ENCODE measurements at regions not wholly inside any gene's neighbourhood (a gene's known extent, or its start where the extent isn't known, plus 50 kb on each side); places are given as distances from the start of the nearest gene placed in this dataset.

DNA sequence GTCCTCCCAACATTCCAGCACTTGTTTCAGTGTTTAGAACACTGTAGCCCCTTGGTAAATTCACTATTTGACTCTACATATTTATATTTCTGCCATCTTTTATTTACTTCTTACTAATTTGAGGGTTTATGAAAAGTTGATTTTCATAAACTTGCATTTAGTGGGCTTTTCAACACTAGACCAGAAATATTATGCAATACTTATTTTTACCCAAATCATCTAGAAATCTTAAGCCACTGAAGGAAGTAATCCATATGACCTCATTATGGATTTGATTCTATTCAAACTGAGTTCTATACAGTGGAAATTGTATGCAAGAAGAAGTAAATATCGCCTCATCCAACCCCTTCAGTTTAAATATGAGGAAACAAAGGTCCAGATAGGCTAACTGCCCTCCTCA, 92.6 kb upstream of the VRK2 start:
- no peak for DNase-seq (ENCODE audit: low spot score)

DNA sequence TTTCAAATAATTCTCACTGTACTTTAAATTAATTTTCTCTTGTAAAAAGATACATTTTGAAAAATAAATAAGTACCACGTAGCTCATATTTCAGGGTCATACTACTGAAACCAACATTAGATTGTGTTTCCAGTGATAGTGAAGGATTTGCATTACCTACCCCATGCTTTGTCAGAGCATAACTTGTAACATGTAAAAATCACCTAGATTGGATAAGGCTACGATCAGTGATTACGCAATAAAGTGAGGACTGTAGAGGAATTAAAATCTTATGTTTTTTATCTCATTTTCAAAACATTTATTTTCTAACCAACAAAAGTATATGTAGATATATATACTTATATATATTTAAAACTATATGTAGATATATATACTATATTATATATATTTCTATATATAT, 89.4 kb upstream of the VRK2 start:
- DNase-seq (ENCODE audit: low spot score): no peak

DNA sequence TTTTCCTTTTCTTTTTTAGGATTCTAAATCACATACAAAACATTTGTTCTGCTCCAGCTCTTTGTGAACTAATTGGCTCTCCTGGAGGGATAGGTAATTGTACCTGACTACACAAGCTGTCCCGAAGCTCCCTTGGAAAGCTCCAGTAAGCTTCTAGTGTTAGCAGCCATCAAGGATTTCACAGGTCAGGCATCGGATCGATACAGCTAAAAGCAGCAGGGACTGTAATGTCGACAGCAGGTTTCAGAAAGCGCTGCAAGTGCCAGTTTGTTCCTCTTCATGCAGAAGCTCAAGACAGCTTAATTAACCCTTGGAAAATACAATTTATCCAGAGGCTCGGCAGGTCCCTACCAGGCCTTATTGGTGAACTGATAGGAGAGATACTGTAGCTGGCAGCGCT, 87.2 kb upstream of the VRK2 start:
- DNase-seq (ENCODE audit: low spot score): no peak

DNA sequence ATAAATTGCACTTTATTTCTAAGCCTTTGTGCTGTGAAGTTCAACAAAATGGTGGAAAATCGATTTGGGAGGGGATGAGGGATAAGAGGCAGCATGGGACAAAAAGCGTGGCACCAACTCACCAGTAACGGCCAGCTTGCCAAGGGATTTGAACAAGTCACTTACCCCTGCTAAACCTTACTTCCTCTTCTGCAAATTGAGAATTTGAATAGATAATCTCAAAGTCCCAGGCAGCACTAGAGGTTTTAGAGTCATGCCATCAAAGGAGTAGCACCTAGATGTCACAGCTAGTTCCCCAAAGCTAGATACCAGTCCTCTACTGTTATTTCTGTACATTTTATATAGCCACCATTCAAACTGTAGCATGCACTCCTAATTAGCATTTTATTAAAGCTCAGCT, 83.7 kb upstream of the VRK2 start:
- DNase-seq (ENCODE audit: low spot score): no peak

DNA sequence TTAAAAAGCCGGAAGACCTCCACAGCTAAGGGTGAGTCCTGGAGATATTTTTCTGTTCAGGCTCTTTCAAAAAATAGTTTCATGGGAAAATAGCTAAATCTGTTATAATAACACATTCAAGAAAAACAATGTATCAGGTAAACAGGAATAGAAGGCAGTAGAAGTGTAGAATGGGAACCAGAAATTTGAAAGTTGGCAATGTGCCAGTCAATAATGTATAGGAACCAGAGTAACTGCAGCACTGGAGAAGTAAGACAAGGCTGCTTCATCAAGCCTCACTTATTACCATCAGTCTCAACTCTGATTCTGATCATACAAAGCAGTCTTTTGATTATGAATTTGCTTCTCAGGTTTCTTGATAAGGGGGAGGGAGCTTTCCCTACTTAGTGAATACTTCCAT, 81.4 kb upstream of the VRK2 start:
- DNase-seq (ENCODE audit: low spot score): no peak

DNA sequence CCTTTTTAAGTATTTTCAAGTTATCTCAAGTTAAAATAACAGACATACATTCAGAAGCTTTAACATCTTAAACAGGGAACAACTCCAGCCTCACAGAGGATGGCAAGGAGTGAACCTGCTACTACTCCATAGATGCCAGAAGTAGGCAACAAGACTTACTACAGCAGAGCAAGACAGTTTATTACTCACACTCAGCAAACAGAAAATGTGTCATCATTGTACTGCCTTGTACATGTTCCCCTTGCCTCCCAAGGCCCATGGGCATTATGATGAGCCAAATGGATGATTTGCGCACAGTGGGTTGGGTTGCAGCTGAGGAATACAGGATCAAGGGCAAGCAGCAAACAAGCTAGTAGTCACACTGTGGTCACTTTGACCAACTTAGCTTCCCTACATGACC, 80.6 kb upstream of the VRK2 start:
- no peak for DNase-seq (ENCODE audit: low spot score)

DNA sequence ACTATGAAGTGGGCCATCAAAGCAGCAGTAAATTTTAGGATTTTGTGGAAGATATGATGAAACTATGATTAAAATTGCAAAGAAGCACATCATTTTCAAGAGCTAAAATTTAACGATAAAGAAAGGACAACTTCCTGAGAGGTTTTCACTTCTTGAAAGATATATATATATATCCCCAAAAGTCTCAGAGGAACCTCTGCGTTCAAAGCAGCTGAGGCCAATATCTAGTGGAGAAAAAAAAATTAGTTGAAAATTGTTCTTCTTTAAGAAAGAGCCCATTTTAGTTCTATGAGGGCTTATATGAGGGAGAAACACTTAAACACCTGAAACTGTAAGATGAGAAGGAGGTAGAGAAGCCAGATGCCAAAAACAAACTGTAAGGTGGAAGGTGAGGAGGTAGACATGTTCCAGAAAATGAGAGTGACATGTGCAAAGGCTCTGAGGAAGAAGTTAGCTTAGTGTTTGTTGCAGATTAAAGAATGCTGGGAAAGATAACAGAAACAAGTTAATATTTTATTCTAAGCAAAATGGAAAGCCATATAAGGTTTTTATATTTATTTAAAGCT, 72.9 kb upstream of the VRK2 start:
- DNase-seq (ENCODE audit: low spot score): no peak

DNA sequence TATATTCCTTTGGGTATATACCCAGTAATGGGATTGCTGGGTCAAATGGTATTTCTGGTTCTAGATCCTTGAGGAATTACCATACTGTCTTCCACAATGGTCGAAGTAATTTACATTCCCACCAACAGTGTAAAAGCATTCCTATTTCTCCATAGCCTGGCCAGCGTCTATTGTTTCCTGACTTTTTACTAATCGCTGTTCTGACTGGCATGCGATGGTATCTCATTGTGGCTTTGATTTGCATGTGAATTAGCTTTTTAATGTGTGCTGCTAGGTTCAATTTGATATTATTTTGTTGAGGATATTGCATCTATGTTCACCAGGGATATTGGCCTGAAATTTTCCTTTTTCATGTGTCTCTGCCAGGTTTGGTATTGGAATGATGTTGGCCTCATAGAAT, 67.4 kb upstream of the VRK2 start:
- DNase-seq (ENCODE audit: low spot score): no peak

DNA sequence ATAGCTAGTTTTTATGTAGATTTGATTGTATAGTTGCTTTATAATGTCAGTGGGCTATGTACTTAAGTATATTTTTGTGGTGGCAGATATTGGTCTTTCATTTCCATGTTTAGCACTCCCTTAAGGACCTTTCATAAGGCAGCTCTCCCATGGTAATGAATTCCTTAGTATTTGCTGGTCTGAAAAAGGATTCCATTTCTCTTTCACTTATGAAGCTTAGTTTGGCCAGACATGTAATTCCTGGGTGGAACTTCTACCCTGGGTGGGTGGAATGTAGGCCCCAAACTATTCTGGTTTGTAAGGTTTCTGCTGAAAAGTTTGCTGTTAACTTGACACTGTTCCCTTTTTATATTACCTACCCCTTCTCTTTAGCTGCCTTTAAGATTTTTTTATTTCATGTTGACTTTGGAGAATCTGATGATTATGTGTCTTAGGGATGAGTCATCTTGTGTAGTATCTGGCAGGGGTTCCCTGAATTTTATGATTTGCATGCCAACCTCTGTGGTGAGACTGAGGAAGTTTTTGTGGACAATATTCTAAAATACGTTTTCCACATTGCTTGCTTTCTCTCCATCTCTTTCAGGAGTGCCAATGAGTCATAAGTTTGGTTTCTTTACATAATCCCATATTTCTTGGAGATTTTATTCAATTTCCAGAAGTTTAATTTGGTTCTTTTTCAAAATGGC, 65.4 kb upstream of the VRK2 start:
- DNase-seq (ENCODE audit: low spot score): no peak

DNA sequence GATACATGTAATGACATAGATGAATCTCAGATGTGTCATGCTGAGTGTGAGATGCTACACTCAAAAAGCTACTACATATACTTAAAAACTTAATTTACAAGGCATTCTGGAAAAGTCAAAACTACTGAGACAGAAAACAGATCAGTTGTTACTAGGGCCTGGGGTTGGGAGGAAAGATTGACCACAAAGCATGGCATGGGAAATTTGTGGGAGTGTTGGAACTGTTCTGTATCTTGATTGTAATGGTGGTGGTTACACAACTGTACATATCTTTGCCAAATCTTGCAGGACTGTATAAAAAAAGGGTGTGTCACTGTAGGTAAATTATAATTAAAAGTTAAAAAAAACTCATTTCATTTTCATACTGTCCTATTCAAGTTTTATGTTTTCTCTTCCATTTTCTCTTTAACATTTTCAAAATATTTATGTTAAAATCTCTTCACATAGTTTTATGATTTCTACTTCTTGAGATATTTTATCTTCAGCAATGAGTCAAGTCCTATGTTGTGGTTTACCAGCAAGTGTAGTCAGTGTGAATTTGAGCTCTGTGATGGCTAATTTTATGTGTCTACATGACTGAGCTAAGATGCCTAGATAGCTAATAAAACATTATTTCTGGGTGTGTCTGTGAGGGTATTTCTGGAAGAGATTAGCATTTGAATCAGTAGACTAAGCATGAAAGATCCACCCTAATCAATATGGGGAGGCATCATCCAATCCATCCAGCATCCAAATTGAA, 58.6 kb upstream of the VRK2 start:
- no peak for DNase-seq (ENCODE audit: low spot score)

DNA sequence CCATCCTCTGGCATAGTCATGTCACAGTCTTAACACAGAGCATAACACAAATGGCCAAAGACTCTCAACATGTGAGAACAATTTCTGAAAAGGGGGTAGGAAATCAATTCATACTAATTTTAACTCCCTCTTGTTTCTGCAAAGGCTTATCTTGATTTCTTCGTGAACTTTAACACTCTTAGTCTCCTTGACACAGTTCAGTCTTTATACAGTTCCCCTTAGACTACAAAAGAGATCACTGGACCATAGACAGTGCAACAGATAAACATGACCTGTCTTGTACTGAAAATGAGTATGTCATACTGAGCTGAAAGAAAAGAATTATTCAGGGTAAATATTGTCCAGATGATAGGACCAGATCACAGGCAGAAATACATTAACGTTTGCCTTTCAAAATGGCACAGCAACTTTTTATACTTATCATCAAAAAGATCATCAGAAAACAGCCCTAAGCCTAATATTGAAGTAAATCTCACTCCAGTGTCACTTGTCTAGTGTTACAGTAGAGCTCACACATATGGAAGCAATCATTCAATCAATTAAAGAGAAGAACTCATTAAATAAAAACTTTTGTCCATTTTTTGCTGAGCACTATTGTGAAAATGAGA, 56.4 kb upstream of the VRK2 start:
- DNase-seq (ENCODE audit: low spot score): no peak

Measured in iPS-NIHi11 (cell line).